ENCODE measurements at regions not wholly inside any gene's neighbourhood (a gene's known extent, or its start where the extent isn't known, plus 50 kb on each side); places are given as distances from the start of the nearest gene placed in this dataset.
A peak's percentile ranks its signal among the peaks of the same experiment; 100 is the strongest.

- TF ChIP-seq OSR1 (CRISPR knock-in tag; IDR thresholded peaks at IDR 0.05) = no peak
- no peak for TF ChIP-seq ZNF70 (CRISPR knock-in tag; IDR thresholded peaks at IDR 0.05)
- TF ChIP-seq, protein P1, sequence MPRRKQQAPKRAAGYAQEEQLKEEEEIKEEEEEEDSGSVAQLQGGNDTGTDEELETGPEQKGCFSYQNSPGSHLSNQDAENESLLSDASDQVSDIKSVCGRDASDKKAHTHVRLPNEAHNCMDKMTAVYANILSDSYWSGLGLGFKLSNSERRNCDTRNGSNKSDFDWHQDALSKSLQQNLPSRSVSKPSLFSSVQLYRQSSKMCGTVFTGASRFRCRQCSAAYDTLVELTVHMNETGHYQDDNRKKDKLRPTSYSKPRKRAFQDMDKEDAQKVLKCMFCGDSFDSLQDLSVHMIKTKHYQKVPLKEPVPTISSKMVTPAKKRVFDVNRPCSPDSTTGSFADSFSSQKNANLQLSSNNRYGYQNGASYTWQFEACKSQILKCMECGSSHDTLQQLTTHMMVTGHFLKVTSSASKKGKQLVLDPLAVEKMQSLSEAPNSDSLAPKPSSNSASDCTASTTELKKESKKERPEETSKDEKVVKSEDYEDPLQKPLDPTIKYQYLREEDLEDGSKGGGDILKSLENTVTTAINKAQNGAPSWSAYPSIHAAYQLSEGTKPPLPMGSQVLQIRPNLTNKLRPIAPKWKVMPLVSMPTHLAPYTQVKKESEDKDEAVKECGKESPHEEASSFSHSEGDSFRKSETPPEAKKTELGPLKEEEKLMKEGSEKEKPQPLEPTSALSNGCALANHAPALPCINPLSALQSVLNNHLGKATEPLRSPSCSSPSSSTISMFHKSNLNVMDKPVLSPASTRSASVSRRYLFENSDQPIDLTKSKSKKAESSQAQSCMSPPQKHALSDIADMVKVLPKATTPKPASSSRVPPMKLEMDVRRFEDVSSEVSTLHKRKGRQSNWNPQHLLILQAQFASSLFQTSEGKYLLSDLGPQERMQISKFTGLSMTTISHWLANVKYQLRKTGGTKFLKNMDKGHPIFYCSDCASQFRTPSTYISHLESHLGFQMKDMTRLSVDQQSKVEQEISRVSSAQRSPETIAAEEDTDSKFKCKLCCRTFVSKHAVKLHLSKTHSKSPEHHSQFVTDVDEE (CRISPR knock-in tag; IDR thresholded peaks at IDR 0.05) = no peak
- no peak for TF ChIP-seq ISL1 (CRISPR knock-in tag; IDR thresholded peaks at IDR 0.05)
- TF ChIP-seq ZFP3 (CRISPR knock-in tag; IDR thresholded peaks at IDR 0.05) = no peak
- no peak for TF ChIP-seq ZC3H10 (CRISPR knock-in tag; IDR thresholded peaks at IDR 0.05)
- TF ChIP-seq PPARA (CRISPR knock-in tag; IDR thresholded peaks at IDR 0.05; ENCODE audit: borderline replicate concordance) = no peak
- TF ChIP-seq ESRRG (CRISPR knock-in tag; IDR thresholded peaks at IDR 0.05) = no peak
- no peak for TF ChIP-seq CSRNP3 (CRISPR knock-in tag; IDR thresholded peaks at IDR 0.05)
- TF ChIP-seq SNAI2 (CRISPR knock-in tag; IDR thresholded peaks at IDR 0.05) = no peak
- ATAC-seq = no peak
Observed at GRCh38 chr7:1346851-1347250, 112.4 kb downstream of the MICALL2 start.

- TF ChIP-seq CSRNP3 (CRISPR knock-in tag; IDR thresholded peaks at IDR 0.05) (no peak), ARNTL (CRISPR knock-in tag; IDR thresholded peaks at IDR 0.05; ENCODE audit: borderline replicate concordance, low read depth) (no peak), ZNF565 (CRISPR knock-in tag; conservative IDR thresholded peaks at IDR 0.05; ENCODE audit: low read depth) (no peak), TOX (CRISPR knock-in tag; IDR thresholded peaks at IDR 0.05; ENCODE audit: borderline replicate concordance) (no peak), RARB (CRISPR knock-in tag; IDR thresholded peaks at IDR 0.05) (no peak), ISL1 (CRISPR knock-in tag; IDR thresholded peaks at IDR 0.05) (no peak), OSR1 (CRISPR knock-in tag; IDR thresholded peaks at IDR 0.05) (no peak), ZNF70 (CRISPR knock-in tag; IDR thresholded peaks at IDR 0.05) (no peak), BACH2 (CRISPR knock-in tag; IDR thresholded peaks at IDR 0.05; ENCODE audit: borderline replicate concordance) (no peak), ZC3H10 (CRISPR knock-in tag; IDR thresholded peaks at IDR 0.05) (no peak), ZFP30 (CRISPR knock-in tag; IDR thresholded peaks at IDR 0.05) (no peak), GLIS3 (CRISPR knock-in tag; IDR thresholded peaks at IDR 0.05) (no peak), CSDC2 (CRISPR knock-in tag; IDR thresholded peaks at IDR 0.05) (no peak)
- TF ChIP-seq, protein P2, sequence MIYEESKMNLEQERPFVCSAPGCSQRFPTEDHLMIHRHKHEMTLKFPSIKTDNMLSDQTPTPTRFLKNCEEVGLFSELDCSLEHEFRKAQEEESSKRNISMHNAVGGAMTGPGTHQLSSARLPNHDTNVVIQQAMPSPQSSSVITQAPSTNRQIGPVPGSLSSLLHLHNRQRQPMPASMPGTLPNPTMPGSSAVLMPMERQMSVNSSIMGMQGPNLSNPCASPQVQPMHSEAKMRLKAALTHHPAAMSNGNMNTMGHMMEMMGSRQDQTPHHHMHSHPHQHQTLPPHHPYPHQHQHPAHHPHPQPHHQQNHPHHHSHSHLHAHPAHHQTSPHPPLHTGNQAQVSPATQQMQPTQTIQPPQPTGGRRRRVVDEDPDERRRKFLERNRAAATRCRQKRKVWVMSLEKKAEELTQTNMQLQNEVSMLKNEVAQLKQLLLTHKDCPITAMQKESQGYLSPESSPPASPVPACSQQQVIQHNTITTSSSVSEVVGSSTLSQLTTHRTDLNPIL (CRISPR knock-in tag; IDR thresholded peaks at IDR 0.05; ENCODE audit: low read depth) = no peak
- peak; percentile 25 for ATAC-seq
Observed at GRCh38 chr7:1348096-1348822, 111.0 kb downstream of the MICALL2 start.

GRCh38 chr7:1348823-1349335 lies 110.4 kb downstream of the MICALL2 start:
- no peak for TF ChIP-seq ZFP3 (CRISPR knock-in tag; IDR thresholded peaks at IDR 0.05)
- TF ChIP-seq, protein P2 (CRISPR knock-in tag; IDR thresholded peaks at IDR 0.05; ENCODE audit: low read depth) = no peak
- no peak for TF ChIP-seq TOX (CRISPR knock-in tag; IDR thresholded peaks at IDR 0.05; ENCODE audit: borderline replicate concordance)
- no peak for TF ChIP-seq POU6F1 (CRISPR knock-in tag; IDR thresholded peaks at IDR 0.05; ENCODE audit: borderline replicate concordance, low read depth)
- ATAC-seq = no peak

Measured in SK-N-SH treated with all-trans-retinoic acid at 6 μM for 48 hours (cell line).